ENCODE measurements at regions not wholly inside any gene's neighbourhood (a gene's known extent, or its start where the extent isn't known, plus 50 kb on each side); places are given as distances from the start of the nearest gene placed in this dataset.
"Not testable (repeated sequence)": the region's sequence is repeated elsewhere in the genome, so short reads cannot be mapped to it uniquely, and the experiment has no call there.

- no peak for DNase-seq (ENCODE audit: low read depth in 1 of 2, low spot score in 1 of 2)
Observed at GRCh38 chr4:155473420-155474095, 96.8 kb upstream of the MAP9 start.

GRCh38 chr4:155468282-155468681 is 91.5 kb upstream of the MAP9 start:
- no peak for DNase-seq (ENCODE audit: low read depth in 1 of 2, low spot score in 1 of 2)

- no peak for DNase-seq (ENCODE audit: low read depth in 1 of 2, low spot score in 1 of 2)
Observed at GRCh38 chr4:155450676-155451075, 73.9 kb upstream of the MAP9 start.

DNA sequence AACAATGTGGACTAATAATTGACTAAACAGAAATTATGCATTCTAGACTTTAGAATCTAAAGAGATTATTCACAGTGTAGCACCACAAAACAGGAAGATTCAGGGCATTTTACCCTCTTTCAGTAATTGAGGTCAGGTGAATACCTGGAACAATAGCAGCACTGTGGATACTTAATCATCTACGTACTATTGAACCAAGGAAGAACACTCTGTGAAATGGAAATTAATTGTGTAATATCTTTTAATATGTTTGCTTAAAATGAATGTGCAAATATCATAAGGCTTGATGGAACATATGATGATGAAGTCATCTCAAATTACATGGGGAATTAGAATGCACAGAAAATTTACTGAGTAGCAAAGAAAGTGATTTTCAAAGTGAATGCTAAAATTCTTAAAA is 68.5 kb upstream of the MAP9 start:
- DNase-seq (ENCODE audit: low read depth in 1 of 2, low spot score in 1 of 2) = no peak

- DNase-seq (ENCODE audit: low read depth in 1 of 2, low spot score in 1 of 2) = no peak
Observed at GRCh38 chr4:155444721-155445120, 68.0 kb upstream of the MAP9 start.

DNA sequence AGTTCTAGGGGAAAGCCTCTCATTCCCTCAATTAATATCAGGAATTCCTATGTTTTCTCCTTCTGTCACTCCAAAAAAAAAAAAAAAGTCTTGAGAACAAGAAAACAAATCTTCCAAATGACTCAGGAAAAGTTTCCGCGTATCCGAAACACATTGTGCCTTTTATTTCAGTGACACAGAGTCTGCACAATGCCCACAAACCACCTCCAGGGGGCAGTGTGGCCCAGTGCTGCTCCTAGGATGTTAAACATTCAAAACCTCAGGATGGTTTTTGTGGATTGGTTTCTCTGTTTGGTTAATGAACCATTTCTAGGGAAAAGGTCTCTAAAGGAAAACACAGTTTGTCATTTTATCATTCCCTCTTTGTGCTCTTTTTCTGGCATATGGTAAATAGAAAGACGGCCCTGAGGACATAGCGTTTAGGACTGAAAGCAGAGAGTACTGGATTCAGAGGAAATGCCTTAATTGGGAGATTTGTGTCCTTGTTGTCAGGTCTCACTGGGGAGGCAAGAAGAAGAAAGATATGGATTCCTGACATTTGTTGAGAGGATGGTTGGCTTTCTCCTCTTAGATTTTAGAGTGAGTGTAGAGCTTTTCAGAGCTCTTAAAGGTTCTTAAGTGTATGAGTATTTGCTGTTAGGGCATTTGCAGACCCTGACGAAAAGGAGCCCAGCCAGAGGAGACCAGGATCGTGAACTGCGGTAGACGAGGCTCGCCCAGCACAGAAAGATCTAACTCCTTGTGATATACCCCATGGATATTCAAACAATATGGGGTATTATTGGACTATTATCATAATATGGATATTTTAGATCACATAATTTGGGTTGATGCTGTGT is 65.7 kb upstream of the MAP9 start:
- DNase-seq (ENCODE audit: low read depth in 1 of 2, low spot score in 1 of 2) = peak; percentile 9 to 41

DNA sequence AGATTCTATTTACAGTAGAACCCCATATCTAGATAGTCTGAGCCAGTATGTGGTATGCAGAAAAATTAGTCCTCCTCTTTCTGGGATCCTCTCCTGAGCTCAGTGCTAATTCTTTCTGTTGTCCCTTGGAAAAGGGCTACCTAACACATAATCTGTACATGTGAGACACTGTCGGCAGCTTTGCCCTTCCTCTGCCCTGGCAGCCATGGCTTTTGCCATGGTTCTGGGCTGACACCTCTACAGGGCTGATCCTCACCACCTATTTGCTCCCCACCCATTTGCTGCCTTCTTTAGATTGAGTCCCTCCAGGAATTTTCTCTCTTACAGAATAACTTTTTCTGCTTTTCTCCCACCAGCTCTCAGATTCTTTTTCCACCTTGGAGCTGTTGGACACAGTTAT is 64.7 kb upstream of the MAP9 start:
- no peak for DNase-seq (ENCODE audit: low read depth in 1 of 2, low spot score in 1 of 2)

DNA sequence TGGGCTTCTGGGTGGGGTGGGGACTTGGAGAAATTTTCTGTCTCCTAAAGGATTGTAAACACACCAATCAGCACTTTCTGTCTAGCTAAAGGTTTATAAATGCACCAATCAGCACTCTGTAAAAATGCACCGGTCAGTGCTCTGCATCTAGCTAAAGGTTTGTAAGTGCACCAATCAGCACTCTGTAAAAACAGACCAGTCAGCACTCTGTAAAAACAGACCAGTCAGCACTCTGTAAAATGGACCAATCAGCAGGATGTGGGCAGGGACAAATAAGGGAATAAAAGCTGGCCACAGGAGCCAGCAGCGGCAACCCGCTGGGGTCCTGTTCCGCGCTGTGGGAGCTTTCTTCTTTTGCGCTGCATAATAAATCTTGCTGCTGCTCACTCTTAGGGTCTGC is 63.0 kb upstream of the MAP9 start:
- DNase-seq (ENCODE audit: low read depth in 1 of 2, low spot score in 1 of 2) = not testable (repeated sequence)

DNA sequence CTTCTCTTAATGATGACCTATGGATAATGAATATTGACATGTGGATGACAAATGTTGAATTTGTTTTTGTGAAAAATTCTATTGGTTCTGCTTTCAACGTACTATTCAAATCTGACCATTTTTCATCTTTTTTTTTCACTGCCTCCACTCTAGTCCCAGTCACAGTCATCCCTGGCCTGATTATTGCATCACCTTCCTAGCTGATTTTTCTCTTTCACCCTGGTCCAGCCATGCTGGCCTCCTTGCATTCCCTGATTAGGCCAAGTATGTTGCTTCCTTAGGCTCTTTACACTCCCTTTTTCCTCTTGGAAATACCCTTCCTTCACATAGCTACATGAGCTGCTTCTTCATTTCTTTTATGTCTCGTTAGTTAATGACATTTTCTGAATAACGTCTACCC is 58.1 kb upstream of the MAP9 start:
- DNase-seq (ENCODE audit: low read depth in 1 of 2, low spot score in 1 of 2) = no peak

DNA sequence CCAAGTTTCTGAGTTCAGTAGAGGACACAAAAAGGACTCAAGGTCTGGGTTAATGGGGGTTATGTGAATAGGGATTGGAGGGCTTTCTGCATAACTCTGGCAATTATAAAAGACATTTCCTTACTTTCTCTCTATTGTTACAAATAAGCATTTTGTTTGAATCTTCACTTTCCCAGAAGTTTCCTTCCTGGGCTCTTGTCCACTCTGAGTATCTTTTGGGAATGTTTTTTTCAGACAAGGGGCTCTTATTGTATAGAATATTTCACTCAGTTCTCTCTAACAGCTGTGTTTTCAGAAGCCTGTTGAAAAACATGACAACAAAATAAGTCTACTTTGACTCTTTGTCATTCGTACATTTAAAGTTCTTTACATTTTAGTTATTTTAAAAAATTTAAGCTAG is 57.6 kb upstream of the MAP9 start:
- no peak for DNase-seq (ENCODE audit: low read depth in 1 of 2, low spot score in 1 of 2)

DNA sequence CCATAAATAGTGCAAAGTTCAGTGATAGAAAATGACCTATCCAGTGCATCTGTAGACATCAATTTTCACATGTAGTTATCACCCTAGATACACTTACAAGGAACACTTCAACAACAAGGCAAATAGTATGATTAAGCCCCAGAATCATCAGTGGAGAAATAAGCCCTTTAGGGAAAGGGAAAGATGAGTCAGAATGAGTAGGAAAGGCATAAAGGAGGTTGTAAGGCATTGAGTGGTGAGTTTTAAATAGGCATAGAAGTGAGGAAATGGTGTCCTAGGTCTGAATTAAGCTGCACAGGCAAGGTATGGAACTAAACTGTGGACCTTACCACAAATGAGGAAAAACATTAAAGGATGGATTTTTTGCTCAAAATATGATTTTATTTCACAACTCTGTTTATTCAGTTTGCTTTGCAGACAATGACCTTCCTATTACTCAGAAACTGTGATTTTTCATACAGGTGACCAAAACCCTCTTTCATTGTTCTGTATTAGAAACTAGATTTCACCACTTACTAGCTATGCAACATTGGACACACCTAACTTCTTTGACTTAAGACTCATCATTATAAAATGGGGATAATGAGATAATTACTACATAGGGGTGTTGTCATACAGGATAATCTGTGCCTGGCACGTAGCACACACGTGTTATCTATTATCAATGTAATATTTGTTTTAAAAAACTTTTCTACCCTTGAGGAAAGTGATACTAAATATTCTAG is 57.0 kb upstream of the MAP9 start:
- no peak for DNase-seq (ENCODE audit: low read depth in 1 of 2, low spot score in 1 of 2)

GRCh38 chr4:155430895-155431795 is 54.4 kb upstream of the MAP9 start:
- no peak for DNase-seq (ENCODE audit: low read depth in 1 of 2, low spot score in 1 of 2)

DNA sequence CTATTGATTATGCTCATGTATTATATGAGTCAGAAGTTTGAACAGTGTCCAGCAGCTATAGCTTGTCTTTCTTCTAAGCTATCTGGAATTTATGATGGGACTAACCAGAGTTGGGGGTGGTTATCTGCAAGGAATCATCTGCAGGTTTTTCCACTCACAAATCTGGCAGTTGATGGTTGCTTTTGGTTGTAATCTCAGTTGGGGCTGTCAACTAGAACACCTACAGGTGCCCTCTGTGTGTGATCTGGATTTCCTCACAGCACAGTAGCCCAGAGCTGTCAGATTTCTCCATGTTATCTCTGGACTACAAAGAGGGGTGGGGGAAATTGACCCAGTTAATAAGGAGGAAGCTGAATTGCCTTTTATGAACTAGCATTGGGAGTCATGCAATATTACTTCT is 51.4 kb upstream of the MAP9 start:
- DNase-seq (ENCODE audit: low read depth in 1 of 2, low spot score in 1 of 2) = no peak

GRCh38 chr4:155426953-155427352 is 50.2 kb upstream of the MAP9 start:
- DNase-seq (ENCODE audit: low read depth in 1 of 2, low spot score in 1 of 2) = no peak
